ENCODE measurements at regions not wholly inside any gene's neighbourhood (a gene's known extent, or its start where the extent isn't known, plus 50 kb on each side); places are given as distances from the start of the nearest gene placed in this dataset.
"Not testable (repeated sequence)": the region's sequence is repeated elsewhere in the genome, so short reads cannot be mapped to it uniquely, and the experiment has no call there.

GRCh38 chr21:41620541-41620940, 112.6 kb upstream of the TMPRSS2 start:
- Mint-ChIP-seq H3K4me1 (ENCODE audit: low read depth) (no peaks in the 10 kb centered on the region), H3K36me3 (no peaks in the 10 kb centered on the region), H3K4me3 (no peak overlapping the region)

GRCh38 chr21:41616031-41616591, 108.2 kb upstream of the TMPRSS2 start:
- Mint-ChIP-seq H3K4me3 (no peak overlapping the region), H3K27ac (no peak overlapping the region), H3K4me1 (ENCODE audit: low read depth) (no peaks in the 10 kb centered on the region), H3K9me3 (ENCODE audit: low read depth) (no peaks in the 10 kb centered on the region), H3K27me3 (peaks cover 2% of the 10 kb centered on the region), H3K36me3 (no peaks in the 10 kb centered on the region)

More at GRCh38 chr21:41620541-41620940, 112.6 kb upstream of the TMPRSS2 start:
- Mint-ChIP-seq H3K27me3 (peaks cover 7% of the 10 kb centered on the region), H3K27ac (no peak overlapping the region), H3K9me3 (ENCODE audit: low read depth) (no peaks in the 10 kb centered on the region)

- no peaks in the 10 kb centered on the region for H3K36me3 Mint-ChIP-seq
- H3K27me3 Mint-ChIP-seq, result peaks cover 2% of the 10 kb centered on the region
- no peaks in the 10 kb centered on the region for H3K4me1 Mint-ChIP-seq (ENCODE audit: low read depth)
- H3K4me3 Mint-ChIP-seq, result no peak overlapping the region
- H3K27ac Mint-ChIP-seq, result no peak overlapping the region
- no peaks in the 10 kb centered on the region for H3K9me3 Mint-ChIP-seq (ENCODE audit: low read depth)
Measured at GRCh38 chr21:41615613-41616012, 107.7 kb upstream of the TMPRSS2 start.

- H3K27me3 Mint-ChIP-seq, result peaks cover 8% of the 10 kb centered on the region
Measured at GRCh38 chr21:41614511-41614910, 106.6 kb upstream of the TMPRSS2 start.

DNA sequence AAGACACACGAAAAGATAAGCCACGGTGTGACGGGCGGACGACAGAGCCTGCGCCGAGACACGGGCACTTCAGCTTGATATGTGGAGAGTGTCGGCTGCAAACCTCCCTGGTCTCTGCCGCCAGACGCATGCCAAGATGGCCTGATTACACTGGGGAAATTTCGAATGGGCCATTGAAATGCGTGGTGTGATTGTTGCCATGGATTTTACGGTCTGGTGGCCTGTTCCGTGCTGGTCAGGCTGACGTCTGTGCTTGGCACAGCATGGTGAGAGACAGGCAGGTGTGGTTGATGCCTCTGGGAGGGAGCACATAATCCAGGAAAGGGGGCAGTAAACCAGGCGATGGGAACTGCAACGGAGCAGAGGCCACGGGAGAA, 105.6 kb upstream of the TMPRSS2 start:
- Mint-ChIP-seq H3K9me3 (ENCODE audit: low read depth) (no peaks in the 10 kb centered on the region), H3K4me1 (ENCODE audit: low read depth) (no peaks in the 10 kb centered on the region), H3K36me3 (no peaks in the 10 kb centered on the region), H3K4me3 (no peak overlapping the region), H3K27me3 (peaks cover 8% of the 10 kb centered on the region), H3K27ac (no peak overlapping the region)

More at GRCh38 chr21:41614511-41614910, 106.6 kb upstream of the TMPRSS2 start:
- Mint-ChIP-seq H3K4me3 (no peak overlapping the region), H3K27ac (no peak overlapping the region), H3K4me1 (ENCODE audit: low read depth) (no peaks in the 10 kb centered on the region), H3K36me3 (no peaks in the 10 kb centered on the region), H3K9me3 (ENCODE audit: low read depth) (no peaks in the 10 kb centered on the region)

DNA sequence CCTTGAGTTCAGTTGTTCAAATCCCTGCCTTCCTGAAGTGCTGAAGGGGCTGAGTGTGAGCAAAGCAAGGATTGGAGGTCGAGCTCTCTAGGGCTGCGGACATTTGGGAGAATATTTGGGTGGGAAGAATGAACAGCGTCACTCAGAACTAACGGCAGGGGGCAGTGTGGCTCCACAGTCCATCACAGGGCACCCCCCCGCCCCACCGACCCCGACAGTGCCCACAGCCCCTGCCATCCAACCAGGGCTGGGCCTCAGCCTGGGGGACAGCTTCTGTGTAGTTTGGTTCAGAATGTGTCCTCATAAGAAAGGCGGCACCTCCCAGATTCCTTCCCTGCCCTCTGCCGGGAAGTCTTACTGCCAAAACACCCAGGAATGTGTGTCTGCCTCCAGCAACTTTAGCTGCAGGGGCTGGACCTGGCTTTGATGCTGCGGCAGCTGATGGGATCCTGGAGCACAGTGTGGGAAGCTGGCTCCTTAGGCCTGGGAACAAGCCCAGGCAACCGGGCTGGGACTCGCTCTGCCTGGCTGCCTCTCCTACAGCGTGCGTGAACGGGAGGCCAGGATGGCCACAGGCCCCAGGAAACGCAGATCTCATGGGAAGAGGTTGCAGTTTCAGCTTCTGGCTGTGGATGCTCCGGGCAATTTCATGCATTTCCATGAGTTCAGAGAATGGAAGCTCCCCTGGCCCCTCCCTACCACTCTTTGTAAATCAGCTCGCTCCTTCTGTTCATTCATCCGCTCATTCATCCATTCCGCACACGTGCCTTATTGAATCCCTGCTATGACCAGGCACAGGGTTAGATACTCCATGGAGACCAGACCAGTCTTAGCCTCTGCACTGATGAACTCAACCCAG, 104.9 kb upstream of the TMPRSS2 start:
- Mint-ChIP-seq H3K4me3 (no peak overlapping the region), H3K36me3 (no peaks in the 10 kb centered on the region), H3K27me3 (peaks cover 8% of the 10 kb centered on the region), H3K9me3 (ENCODE audit: low read depth) (no peaks in the 10 kb centered on the region), H3K4me1 (ENCODE audit: low read depth) (no peaks in the 10 kb centered on the region), H3K27ac (no peak overlapping the region)

DNA sequence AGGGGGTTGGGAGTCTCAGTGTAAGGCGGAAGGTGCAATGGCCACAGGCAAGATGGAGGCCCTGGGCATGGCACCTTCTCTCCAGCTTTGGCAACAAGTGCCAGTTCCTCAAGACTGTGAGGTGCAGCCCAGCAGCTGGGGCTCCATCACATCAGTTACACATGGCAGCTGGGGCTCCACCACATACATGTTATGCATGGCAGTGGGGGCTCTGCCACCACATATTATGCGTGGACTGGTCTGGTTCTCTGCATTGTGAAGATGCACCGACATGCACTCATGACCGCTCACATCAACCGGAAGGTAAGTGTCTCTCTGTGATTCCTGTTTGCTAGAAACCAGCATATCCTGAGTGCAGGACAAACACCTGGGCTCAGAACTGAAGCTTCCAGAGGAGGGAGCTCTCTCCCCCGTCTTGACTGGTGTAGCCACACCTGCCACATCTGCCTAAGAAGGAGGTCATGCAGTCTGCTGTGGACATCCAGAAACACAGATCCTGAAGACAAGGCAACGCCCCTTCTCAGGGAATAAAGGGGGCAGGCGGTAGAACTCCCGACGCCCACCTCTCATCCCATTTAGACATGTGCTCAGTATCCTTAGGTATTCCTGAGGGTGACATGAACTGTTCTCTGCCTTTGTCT, 104.1 kb upstream of the TMPRSS2 start:
- Mint-ChIP-seq H3K9me3 (ENCODE audit: low read depth) (no peaks in the 10 kb centered on the region), H3K4me1 (ENCODE audit: low read depth) (no peaks in the 10 kb centered on the region)

GRCh38 chr21:41611441-41611840, 103.5 kb upstream of the TMPRSS2 start:
- Mint-ChIP-seq H3K4me1 (ENCODE audit: low read depth) (no peaks in the 10 kb centered on the region), H3K27me3 (peaks cover 11% of the 10 kb centered on the region), H3K27ac (peak overlapping the region; percentile 5), H3K36me3 (no peaks in the 10 kb centered on the region), H3K9me3 (ENCODE audit: low read depth) (no peaks in the 10 kb centered on the region), H3K4me3 (no peak overlapping the region)

More for the DNA sequence above, 104.1 kb upstream of the TMPRSS2 start:
- peaks cover 9% of the 10 kb centered on the region for H3K27me3 Mint-ChIP-seq
- H3K27ac Mint-ChIP-seq, result no peak overlapping the region
- H3K4me3 Mint-ChIP-seq, result no peak overlapping the region
- no peaks in the 10 kb centered on the region for H3K36me3 Mint-ChIP-seq

DNA sequence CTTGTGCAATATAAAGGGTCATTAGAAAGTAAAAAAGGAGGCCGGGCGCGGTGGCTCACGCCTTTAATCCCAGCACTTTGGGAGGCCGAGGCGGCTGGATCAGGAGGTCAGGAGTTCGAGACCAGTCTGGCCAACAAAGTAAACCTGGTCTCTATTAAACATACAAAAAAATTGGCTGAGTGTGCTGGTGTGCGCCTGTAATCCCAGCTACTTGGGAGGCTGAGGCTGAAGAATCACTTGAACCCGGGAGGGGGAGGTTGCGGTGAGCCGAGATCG, 102.8 kb upstream of the TMPRSS2 start:
- not testable (repeated sequence) for H3K4me1 Mint-ChIP-seq (ENCODE audit: low read depth); H3K4me3 Mint-ChIP-seq; H3K36me3 Mint-ChIP-seq; H3K27ac Mint-ChIP-seq; H3K9me3 Mint-ChIP-seq (ENCODE audit: low read depth)
- peaks cover 11% of the 10 kb centered on the region for H3K27me3 Mint-ChIP-seq

GRCh38 chr21:41610042-41610839, 102.3 kb upstream of the TMPRSS2 start:
- Mint-ChIP-seq H3K9me3 (ENCODE audit: low read depth) (no peaks in the 10 kb centered on the region), H3K4me1 (ENCODE audit: low read depth) (no peaks in the 10 kb centered on the region), H3K27me3 (peaks cover 11% of the 10 kb centered on the region), H3K4me3 (no peak overlapping the region), H3K36me3 (no peaks in the 10 kb centered on the region), H3K27ac (no peak overlapping the region)

GRCh38 chr21:41606706-41607105, 98.7 kb upstream of the TMPRSS2 start:
- H3K9me3 Mint-ChIP-seq (ENCODE audit: low read depth), result no peaks in the 10 kb centered on the region
- H3K4me3 Mint-ChIP-seq, result no peak overlapping the region
- no peaks in the 10 kb centered on the region for H3K4me1 Mint-ChIP-seq (ENCODE audit: low read depth)
- no peaks in the 10 kb centered on the region for H3K36me3 Mint-ChIP-seq
- no peak overlapping the region for H3K27ac Mint-ChIP-seq
- peaks cover 8% of the 10 kb centered on the region for H3K27me3 Mint-ChIP-seq

DNA sequence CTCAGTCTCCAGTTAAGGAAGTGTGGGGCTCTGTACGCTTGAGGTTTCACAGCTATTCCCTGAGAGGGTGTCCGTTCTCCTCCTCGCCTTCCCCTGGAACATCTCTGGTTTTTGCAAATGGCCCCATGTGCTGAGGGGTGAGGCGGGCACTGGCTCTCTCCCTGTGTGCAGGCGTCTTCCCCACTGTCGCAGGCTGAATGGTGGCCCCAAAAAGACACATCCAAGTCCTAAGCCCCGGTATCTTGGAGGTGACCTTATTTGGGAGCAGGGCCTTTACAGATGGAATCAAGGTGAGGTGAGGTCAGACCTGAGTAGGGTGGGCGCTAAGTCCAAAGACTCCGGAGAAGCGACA, 98.0 kb upstream of the TMPRSS2 start:
- Mint-ChIP-seq H3K4me1 (ENCODE audit: low read depth) (no peaks in the 10 kb centered on the region), H3K27me3 (peaks cover 8% of the 10 kb centered on the region), H3K27ac (no peak overlapping the region), H3K4me3 (no peak overlapping the region), H3K9me3 (ENCODE audit: low read depth) (no peaks in the 10 kb centered on the region), H3K36me3 (no peaks in the 10 kb centered on the region)

GRCh38 chr21:41605178-41605933, 97.4 kb upstream of the TMPRSS2 start:
- Mint-ChIP-seq H3K27ac (no peak overlapping the region), H3K9me3 (ENCODE audit: low read depth) (no peaks in the 10 kb centered on the region), H3K4me1 (ENCODE audit: low read depth) (no peaks in the 10 kb centered on the region), H3K27me3 (peaks cover 8% of the 10 kb centered on the region), H3K4me3 (no peak overlapping the region), H3K36me3 (no peaks in the 10 kb centered on the region)

GRCh38 chr21:41604583-41605041, 96.7 kb upstream of the TMPRSS2 start:
- Mint-ChIP-seq H3K27ac (no peak overlapping the region), H3K36me3 (no peaks in the 10 kb centered on the region), H3K4me1 (ENCODE audit: low read depth) (no peaks in the 10 kb centered on the region), H3K27me3 (peaks cover 3% of the 10 kb centered on the region), H3K9me3 (ENCODE audit: low read depth) (no peaks in the 10 kb centered on the region), H3K4me3 (no peak overlapping the region)
